PC-3 (cell line): ENCODE measurements at regions not wholly inside any gene's neighbourhood (a gene's known extent, or its start where the extent isn't known, plus 50 kb on each side); places are given as distances from the start of the nearest gene placed in this dataset.

ENCODE experiments used
- ATAC-seq: fragments of 200-7000 bp; cut with Tn5 transposase; 2 replicates; pipeline ENCODE4 v1.9.1; 2020; ENCODE audit warnings: mild to moderate bottlenecking, moderate library complexity
- BruUV-seq: library from RNA; stranded (reverse); fragments of 400-500 nt; replicated peaks from 2 replicates; lab custom pipeline; 2021; lab: Mats Ljungman, UMichigan
- CTCF ChIA-PET: fragments of 300-600 bp; sonication (Branson Sonifier 250); formaldehyde crosslinking; loops from one replicate; lab custom pipeline; 2022; ENCODE audit warnings: antibody characterized with exemption; lab: Charles Lee
- POLR2A ChIA-PET: fragments of 300-600 bp; sonication (Branson Sonifier 250); formaldehyde crosslinking; loops from one replicate; lab custom pipeline; 2022; ENCODE audit warnings: antibody characterized with exemption; ENCODE audit not compliant: unreplicated experiment; lab: Charles Lee
- DNase-seq: peaks from one replicate; pipeline ENCODE4 v3.0.0-alpha.2; 2015
- H2AFZ ChIP-seq: fragments of 300-600 bp; sonication (generic); 2 replicates; pipeline ENCODE4 v1.6.0; 2016; ENCODE audit warnings: antibody characterized with exemption, low read length
- H3F3A ChIP-seq: fragments of 300-600 bp; sonication (generic); one replicate; pipeline ENCODE4 v1.6.0; 2017; ENCODE audit warnings: antibody characterized with exemption, low read length, control low read depth, mild to moderate bottlenecking; ENCODE audit not compliant: unreplicated experiment
- H3K27ac ChIP-seq: fragments of 300-600 bp; sonication (generic); 2 replicates; pipeline ENCODE4 v1.5.1; 2016; ENCODE audit warnings: mild to moderate bottlenecking, low read length
- H3K27me3 ChIP-seq: fragments of 300-600 bp; sonication (generic); 2 replicates; pipeline ENCODE4 v1.6.1; 2016; ENCODE audit warnings: low read length, mixed read lengths
- H3K36me3 ChIP-seq: fragments of 300-600 bp; sonication (generic); 2 replicates; pipeline ENCODE4 v1.6.1; 2016; ENCODE audit warnings: low read depth, mixed run types, low read length, mixed read lengths
- H3K4me1 ChIP-seq: fragments of 300-600 bp; sonication (generic); 2 replicates; pipeline ENCODE4 v1.5.1; 2016; ENCODE audit warnings: low read length; ENCODE audit not compliant: insufficient read depth
- H3K4me2 ChIP-seq: fragments of 300-600 bp; sonication (generic); 2 replicates; pipeline ENCODE4 v1.6.0; 2016; ENCODE audit warnings: low read length
- H3K4me3 ChIP-seq: fragments of 300-600 bp; sonication (generic); 2 replicates; pipeline ENCODE4 v1.5.1; 2016; ENCODE audit warnings: mild to moderate bottlenecking, low read length, mixed read lengths
- H3K79me2 ChIP-seq: fragments of 300-600 bp; sonication (generic); 2 replicates; pipeline ENCODE4 v1.6.1; 2017; ENCODE audit warnings: low read length, mixed read lengths
- H3K9ac ChIP-seq: fragments of 300-600 bp; sonication (generic); 2 replicates; pipeline ENCODE4 v1.6.0; 2016; ENCODE audit warnings: mild to moderate bottlenecking, low read length
- H3K9me2 ChIP-seq: fragments of 300-600 bp; sonication (generic); replicated peaks from 2 replicates; pipeline ENCODE4 v1.6.1; 2016; ENCODE audit warnings: mixed run types, low read length, mixed read lengths
- H3K9me3 ChIP-seq: fragments of 300-600 bp; sonication (generic); 2 replicates; pipeline ENCODE4 v1.6.1; 2016; ENCODE audit warnings: low read length, mixed read lengths
- H4K20me1 ChIP-seq: fragments of 300-600 bp; sonication (generic); 2 replicates; pipeline ENCODE4 v1.6.1; 2016; ENCODE audit warnings: low read length, mixed read lengths
- CTCF ChIP-seq: fragments of 300-600 bp; sonication (generic); conservative IDR thresholded peaks from 2 replicates; pipeline ENCODE4 v1.5.1; 2017; ENCODE audit warnings: antibody characterized with exemption, low read depth, mild to moderate bottlenecking, low read length
- EZH2 ChIP-seq: fragments of 300-600 bp; sonication (generic); IDR thresholded peaks from one replicate; pipeline ENCODE4 v1.6.1; 2017; ENCODE audit warnings: antibody characterized with exemption, mild to moderate bottlenecking, low read length; ENCODE audit not compliant: unreplicated experiment
- EZH2phosphoT487 ChIP-seq: fragments of 300-600 bp; sonication (generic); IDR thresholded peaks from 2 replicates; pipeline ENCODE4 v1.6.1; 2018; ENCODE audit warnings: mild to moderate bottlenecking, antibody characterized with exemption, low read length, borderline replicate concordance
- intact Hi-C: fragments of 100-400 bp; cut with micrococcal nuclease; formaldehyde crosslinking; loops from 2 replicates; pipeline ENCODE4 v1.9.0; 2023

- ChIA-PET CTCF (interaction anchor here (0.6 kb wide), 1 partner anchor 11 kb away, joined by 5 read pairs; no protein-coding TSS in a partner anchor), POLR2A (interaction anchor here (0.6 kb wide), 1 partner anchor 421 kb away, joined by 11 read pairs; no protein-coding TSS in a partner anchor)
- H3K9me3 ChIP-seq: no peaks in the 10 kb centered on the region
Observed at GRCh38 chr3:115388166-115388565, 235.1 kb upstream of the GAP43 start.

GRCh38 chr3:115388811-115389210 is 234.5 kb upstream of the GAP43 start:
- no peak for ATAC-seq
- no peak for TF ChIP-seq EZH2
- TF ChIP-seq CTCF: no peak
- no peak for TF ChIP-seq EZH2phosphoT487
- H2AFZ ChIP-seq: no peak overlapping the region

More at GRCh38 chr3:115388166-115388565, 235.1 kb upstream of the GAP43 start:
- H3K9ac ChIP-seq: no peak overlapping the region
- no peak for ATAC-seq
- H3K27me3 ChIP-seq: 0 out of 2 replicates have a peak, but pooled peaks cover 8% of the 10 kb centered on the region
- intact Hi-C loops: no loop called here
- no peak overlapping the region for H2AFZ ChIP-seq
- no peak overlapping the region for H3K4me3 ChIP-seq
- H3K4me1 ChIP-seq: no peaks in the 10 kb centered on the region
- no peak overlapping the region for H3K27ac ChIP-seq
- BruUV-seq: no TSS peak
- H3K4me2 ChIP-seq: no peak overlapping the region
- no peaks in the 10 kb centered on the region for H3K79me2 ChIP-seq
- no peaks in the 10 kb centered on the region for H3F3A ChIP-seq
- H3K9me2 ChIP-seq: no peaks in the 10 kb centered on the region
- no peaks in the 10 kb centered on the region for H4K20me1 ChIP-seq
- no peak for DNase-seq
- no peak for TF ChIP-seq EZH2phosphoT487
- TF ChIP-seq EZH2: no peak
- TF ChIP-seq CTCF: no peak
- H3K36me3 ChIP-seq: no peaks in the 10 kb centered on the region

GRCh38 chr3:115396801-115397200 is 226.5 kb upstream of the GAP43 start:
- CTCF ChIA-PET: no interaction called here
- BruUV-seq: no TSS peak
- H4K20me1 ChIP-seq: no peaks in the 10 kb centered on the region

More at GRCh38 chr3:115388811-115389210, 234.5 kb upstream of the GAP43 start:
- no peak overlapping the region for H3K4me2 ChIP-seq
- no peak for DNase-seq
- no peaks in the 10 kb centered on the region for H3K9me3 ChIP-seq
- H3F3A ChIP-seq: no peaks in the 10 kb centered on the region
- ChIA-PET CTCF (no interaction called here), POLR2A (no interaction called here)
- no peaks in the 10 kb centered on the region for H3K4me1 ChIP-seq
- H3K9me2 ChIP-seq: no peaks in the 10 kb centered on the region
- intact Hi-C loops: no loop called here
- H4K20me1 ChIP-seq: no peaks in the 10 kb centered on the region
- no peaks in the 10 kb centered on the region for H3K36me3 ChIP-seq
- no peak overlapping the region for H3K9ac ChIP-seq
- no peak overlapping the region for H3K27ac ChIP-seq
- no peaks in the 10 kb centered on the region for H3K79me2 ChIP-seq
- 0 out of 2 replicates have a peak, but pooled peaks cover 8% of the 10 kb centered on the region for H3K27me3 ChIP-seq
- H3K4me3 ChIP-seq: no peak overlapping the region
- no TSS peak for BruUV-seq

More at GRCh38 chr3:115396801-115397200, 226.5 kb upstream of the GAP43 start:
- no peaks in the 10 kb centered on the region for H3K79me2 ChIP-seq
- ATAC-seq (no peak), DNase-seq (no peak)
- H3F3A ChIP-seq: no peaks in the 10 kb centered on the region
- no peak overlapping the region for H3K4me2 ChIP-seq
- no peaks in the 10 kb centered on the region for H3K9me3 ChIP-seq
- no peak overlapping the region for H3K4me3 ChIP-seq
- no peaks in the 10 kb centered on the region for H3K9me2 ChIP-seq
- no peak for TF ChIP-seq CTCF
- TF ChIP-seq EZH2: no peak
- no peak for TF ChIP-seq EZH2phosphoT487
- H3K27ac ChIP-seq: no peak overlapping the region
- intact Hi-C loops: no loop called here
- H2AFZ ChIP-seq: no peak overlapping the region
- no peak overlapping the region for H3K9ac ChIP-seq
- H3K4me1 ChIP-seq: no peaks in the 10 kb centered on the region
- POLR2A ChIA-PET: no interaction called here
- no peaks in the 10 kb centered on the region for H3K27me3 ChIP-seq
- no peaks in the 10 kb centered on the region for H3K36me3 ChIP-seq
